Panc1 (cell line): ENCODE measurements at regions not wholly inside any gene's neighbourhood (a gene's known extent, or its start where the extent isn't known, plus 50 kb on each side); places are given as distances from the start of the nearest gene placed in this dataset.

Experiments used
- POLR2AphosphoS5 ChIP-seq: IDR thresholded peaks from 2 replicates; pipeline ENCODE4 v1.6.1; 2012; ENCODE audit warnings: mild to moderate bottlenecking, low read depth, low read length, moderate library complexity
- SIN3A ChIP-seq: IDR thresholded peaks from 2 replicates; pipeline ENCODE4 v1.6.1; 2012; ENCODE audit warnings: low read depth, mild to moderate bottlenecking, low read length, moderate library complexity, borderline replicate concordance; ENCODE audit not compliant: insufficient read depth
- TCF7L2 ChIP-seq: IDR thresholded peaks from 2 replicates; pipeline ENCODE4 v1.6.1; 2011; ENCODE audit warnings: mild to moderate bottlenecking, low read depth, low read length, inconsistent platforms
- TF ChIP-seq, protein P1 (sequence below): fragments of 450-650 bp; IDR thresholded peaks from 2 replicates; pipeline ENCODE4 v1.5.1; 2017; ENCODE audit warnings: mild to moderate bottlenecking
- TF ChIP-seq, protein P2 (sequence below), 2 experiments: IDR thresholded peaks; 2 replicates each; pipeline ENCODE4 v1.6.1; 2011 to 2012; ENCODE audit warnings: low read depth in 2 of 2, control low read depth in 1 of 2, low read length in 1 of 2, mild to moderate bottlenecking in 1 of 2, moderate library complexity in 1 of 2; ENCODE audit not compliant: insufficient read depth in 1 of 2

DNA sequence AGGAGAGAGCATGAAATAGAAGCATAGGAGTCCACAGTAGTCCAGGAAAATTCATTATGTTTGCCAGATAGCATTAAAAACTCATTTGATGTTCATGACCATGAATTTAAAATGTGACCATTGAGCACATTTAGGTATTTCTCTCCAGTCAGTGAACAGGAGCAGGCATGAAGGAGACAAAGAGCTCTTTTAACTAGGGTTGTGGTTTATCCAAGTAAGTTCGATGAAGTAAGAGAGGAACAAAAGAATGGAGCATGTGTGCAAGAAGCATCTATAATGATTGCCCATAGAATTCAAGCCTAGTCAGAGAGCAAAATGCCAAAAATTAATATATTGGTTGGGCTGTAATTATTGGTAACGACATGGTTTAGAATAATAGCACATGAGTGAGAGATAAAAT, 342.1 kb upstream of the CCDC54 start:
- TF ChIP-seq, protein P1, sequence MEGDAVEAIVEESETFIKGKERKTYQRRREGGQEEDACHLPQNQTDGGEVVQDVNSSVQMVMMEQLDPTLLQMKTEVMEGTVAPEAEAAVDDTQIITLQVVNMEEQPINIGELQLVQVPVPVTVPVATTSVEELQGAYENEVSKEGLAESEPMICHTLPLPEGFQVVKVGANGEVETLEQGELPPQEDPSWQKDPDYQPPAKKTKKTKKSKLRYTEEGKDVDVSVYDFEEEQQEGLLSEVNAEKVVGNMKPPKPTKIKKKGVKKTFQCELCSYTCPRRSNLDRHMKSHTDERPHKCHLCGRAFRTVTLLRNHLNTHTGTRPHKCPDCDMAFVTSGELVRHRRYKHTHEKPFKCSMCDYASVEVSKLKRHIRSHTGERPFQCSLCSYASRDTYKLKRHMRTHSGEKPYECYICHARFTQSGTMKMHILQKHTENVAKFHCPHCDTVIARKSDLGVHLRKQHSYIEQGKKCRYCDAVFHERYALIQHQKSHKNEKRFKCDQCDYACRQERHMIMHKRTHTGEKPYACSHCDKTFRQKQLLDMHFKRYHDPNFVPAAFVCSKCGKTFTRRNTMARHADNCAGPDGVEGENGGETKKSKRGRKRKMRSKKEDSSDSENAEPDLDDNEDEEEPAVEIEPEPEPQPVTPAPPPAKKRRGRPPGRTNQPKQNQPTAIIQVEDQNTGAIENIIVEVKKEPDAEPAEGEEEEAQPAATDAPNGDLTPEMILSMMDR: no peak
- TF ChIP-seq TCF7L2 (no peak), POLR2AphosphoS5 (no peak), SIN3A (no peak)
- TF ChIP-seq, protein P2, sequence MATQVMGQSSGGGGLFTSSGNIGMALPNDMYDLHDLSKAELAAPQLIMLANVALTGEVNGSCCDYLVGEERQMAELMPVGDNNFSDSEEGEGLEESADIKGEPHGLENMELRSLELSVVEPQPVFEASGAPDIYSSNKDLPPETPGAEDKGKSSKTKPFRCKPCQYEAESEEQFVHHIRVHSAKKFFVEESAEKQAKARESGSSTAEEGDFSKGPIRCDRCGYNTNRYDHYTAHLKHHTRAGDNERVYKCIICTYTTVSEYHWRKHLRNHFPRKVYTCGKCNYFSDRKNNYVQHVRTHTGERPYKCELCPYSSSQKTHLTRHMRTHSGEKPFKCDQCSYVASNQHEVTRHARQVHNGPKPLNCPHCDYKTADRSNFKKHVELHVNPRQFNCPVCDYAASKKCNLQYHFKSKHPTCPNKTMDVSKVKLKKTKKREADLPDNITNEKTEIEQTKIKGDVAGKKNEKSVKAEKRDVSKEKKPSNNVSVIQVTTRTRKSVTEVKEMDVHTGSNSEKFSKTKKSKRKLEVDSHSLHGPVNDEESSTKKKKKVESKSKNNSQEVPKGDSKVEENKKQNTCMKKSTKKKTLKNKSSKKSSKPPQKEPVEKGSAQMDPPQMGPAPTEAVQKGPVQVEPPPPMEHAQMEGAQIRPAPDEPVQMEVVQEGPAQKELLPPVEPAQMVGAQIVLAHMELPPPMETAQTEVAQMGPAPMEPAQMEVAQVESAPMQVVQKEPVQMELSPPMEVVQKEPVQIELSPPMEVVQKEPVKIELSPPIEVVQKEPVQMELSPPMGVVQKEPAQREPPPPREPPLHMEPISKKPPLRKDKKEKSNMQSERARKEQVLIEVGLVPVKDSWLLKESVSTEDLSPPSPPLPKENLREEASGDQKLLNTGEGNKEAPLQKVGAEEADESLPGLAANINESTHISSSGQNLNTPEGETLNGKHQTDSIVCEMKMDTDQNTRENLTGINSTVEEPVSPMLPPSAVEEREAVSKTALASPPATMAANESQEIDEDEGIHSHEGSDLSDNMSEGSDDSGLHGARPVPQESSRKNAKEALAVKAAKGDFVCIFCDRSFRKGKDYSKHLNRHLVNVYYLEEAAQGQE (IDR thresholded peaks at IDR 0.05; ENCODE audit: insufficient read depth in 1 of 2, low read depth in 2 of 2, low read length in 1 of 2): no peak
